K562 (cell line): ENCODE measurements at regions not wholly inside any gene's neighbourhood (a gene's known extent, or its start where the extent isn't known, plus 50 kb on each side); places are given as distances from the start of the nearest gene placed in this dataset.

Source experiments
- ATAC-seq: fragments of 200-7000 bp; cut with Tn5 transposase; 3 replicates; pipeline ENCODE4 v1.9.1; 2020; ENCODE audit warnings: moderate library complexity
- BruUV-seq: library from RNA; stranded (reverse); fragments of 400-500 nt; replicated peaks from 2 replicates; lab custom pipeline; 2021; lab: Mats Ljungman, UMichigan
- CTCF ChIA-PET: fragments of 300-600 bp; formaldehyde crosslinking; extraction: SDS; loops from one replicate; lab custom pipeline; 2021; ENCODE audit warnings: low intra/inter-chr PET ratio; lab: Yijun Ruan, JAX
- POLR2A ChIA-PET: fragments of 300-600, 350-650 bp; sonication (Branson Sonifier 250); formaldehyde crosslinking; extraction: SDS; loops from one replicate; lab custom pipeline; 2021; ENCODE audit warnings: antibody characterized with exemption, inconsistent platforms; lab: Yijun Ruan, JAX
- DNase-seq, 4 experiments: peaks; one replicate each; pipeline versions ENCODE4 v3.0.0 to v3.0.0-alpha.2; 2011 to 2018; ENCODE audit warnings: low spot score in 3 of 4, mixed read lengths in 3 of 4; ENCODE audit errors: extremely low read depth in 1 of 4
- FAIRE-seq: peaks from 2 replicates; lab custom pipeline; 2011; peaks lifted over from hg19 to GRCh38; lab: Jason Lieb, UNC
- H2AFZ ChIP-seq: 2 replicates; pipeline ENCODE4 v1.6.0; 2011; ENCODE audit warnings: low read depth, low read length, control low read depth, inconsistent platforms
- H3K27ac ChIP-seq: fragments of 200-600 bp; 3 replicates; pipeline ENCODE4 v1.8.0; 2011; ENCODE audit warnings: low read depth, mild to moderate bottlenecking, control low read depth, inconsistent platforms, low read length, moderate library complexity, mixed read lengths; ENCODE audit errors: extremely low read depth
- H3K27me3 ChIP-seq, 2 experiments: fragments of 300-600 bp in 1 of 2; 2 replicates in 1 of 2; 3 replicates in 1 of 2; pipeline versions ENCODE4 v1.6.0 to v1.8.0; 2011; ENCODE audit warnings: inconsistent platforms in 2 of 2, low read length in 2 of 2, mild to moderate bottlenecking in 1 of 2, mixed read lengths in 1 of 2, moderate library complexity in 1 of 2; ENCODE audit not compliant: control insufficient read depth in 2 of 2, insufficient read depth in 2 of 2
- H3K36me3 ChIP-seq: fragments of 300-600 bp; 3 replicates; pipeline ENCODE4 v1.8.0; 2011; ENCODE audit warnings: mild to moderate bottlenecking, low read length, inconsistent platforms; ENCODE audit not compliant: control insufficient read depth, insufficient read depth
- H3K4me1 ChIP-seq, 2 experiments: fragments of 200-600 bp in 1 of 2; replicated peaks in 1 of 2; 2 replicates in 1 of 2; 3 replicates in 1 of 2; pipeline versions ENCODE4 v1.5.1 to v1.8.0; 2011; ENCODE audit warnings: inconsistent platforms in 2 of 2, low read length in 2 of 2, mild to moderate bottlenecking in 1 of 2, mixed read lengths in 1 of 2, moderate library complexity in 1 of 2; ENCODE audit not compliant: control insufficient read depth in 2 of 2, insufficient read depth in 2 of 2
- H3K4me2 ChIP-seq: 2 replicates; pipeline ENCODE4 v1.6.1; 2011; ENCODE audit warnings: low read length, control low read depth, inconsistent platforms, mixed read lengths; ENCODE audit not compliant: insufficient read depth
- H3K4me3 ChIP-seq: fragments of 200-600 bp; sonication (generic), shearing (Covaris generic); 2 replicates; pipeline ENCODE4 v1.5.1; 2016; ENCODE audit warnings: control low read depth, inconsistent platforms
- H3K79me2 ChIP-seq: fragments of 200-600 bp; 3 replicates; pipeline ENCODE4 v1.8.0; 2011; ENCODE audit warnings: low read length, inconsistent platforms; ENCODE audit not compliant: control insufficient read depth, insufficient read depth
- H3K9ac ChIP-seq, 2 experiments: 2 replicates each; pipeline versions ENCODE4 v1.6.0 to v1.6.1; 2011; ENCODE audit warnings: low read depth in 2 of 2, low read length in 2 of 2, control low read depth in 1 of 2, inconsistent platforms in 1 of 2, mild to moderate bottlenecking in 1 of 2, mixed read lengths in 1 of 2; ENCODE audit not compliant: insufficient read depth in 1 of 2
- H3K9me1 ChIP-seq: one replicate; pipeline ENCODE4 v1.6.0; 2011; ENCODE audit warnings: inconsistent platforms, mild to moderate bottlenecking, low read length, moderate library complexity; ENCODE audit not compliant: control insufficient read depth, insufficient read depth
- H3K9me3 ChIP-seq: replicated peaks from 2 replicates; pipeline ENCODE4 v1.5.1; 2011; ENCODE audit warnings: low read depth, low read length, inconsistent platforms; ENCODE audit not compliant: control insufficient read depth, insufficient read depth
- H4K20me1 ChIP-seq: replicated peaks from 2 replicates; pipeline ENCODE4 v1.6.1; 2011; ENCODE audit warnings: low read length, inconsistent platforms, mixed read lengths; ENCODE audit not compliant: control insufficient read depth, insufficient read depth
- C11orf30 ChIP-seq: fragments of 450-650 bp; IDR thresholded peaks from 2 replicates; pipeline ENCODE4 v1.6.1; 2016; ENCODE audit warnings: low read depth, mild to moderate bottlenecking
- CHCHD3 ChIP-seq: fragments of 250-450 bp; sonication (Bioruptor Pico); IDR thresholded peaks from 2 replicates; pipeline ENCODE4 v2.1.2; 2022; ENCODE audit warnings: mild to moderate bottlenecking
- E2F8 ChIP-seq: fragments of 450-650 bp; IDR thresholded peaks from 2 replicates; pipeline ENCODE4 v1.7.1; 2018; ENCODE audit warnings: mild to moderate bottlenecking, low read depth; ENCODE audit not compliant: partially characterized antibody
- ELF2 ChIP-seq: fragments of 250-450 bp; sonication (Bioruptor Pico); IDR thresholded peaks from 2 replicates; pipeline ENCODE4 v1.5.0; 2021; ENCODE audit warnings: mild to moderate bottlenecking
- JUN ChIP-seq, 2 experiments: sonication (generic) in 1 of 2; formaldehyde crosslinking in 1 of 2; IDR thresholded peaks; 2 replicates each; pipeline versions ENCODE4 v1.6.1 to v1.8.0; 2012 to 2022; ENCODE audit warnings: borderline replicate concordance in 2 of 2, mild to moderate bottlenecking in 2 of 2, improper control_type of control experiment in 1 of 2, low read depth in 1 of 2, low read length in 1 of 2, missing genetic modification reagents in 1 of 2
- MCM7 ChIP-seq, 2 experiments: fragments of 450-650 bp; IDR thresholded peaks; 2 replicates each; pipeline ENCODE4 v1.6.1; 2016 to 2018
- SLC30A9 ChIP-seq: fragments of 250-450 bp; sonication (Bioruptor Pico); IDR thresholded peaks from 2 replicates; pipeline ENCODE4 v1.8.0; 2022; ENCODE audit warnings: mild to moderate bottlenecking, moderate library complexity
- SRF ChIP-seq, 2 experiments: fragments of 250-450, 450-650 bp in 1 of 2; sonication (Bioruptor Pico) in 1 of 2; sonication (generic) in 1 of 2; formaldehyde crosslinking; IDR thresholded peaks; 2 replicates each; pipeline versions ENCODE4 v1.5.0 to v1.5.1; 2020 to 2022; ENCODE audit warnings: mild to moderate bottlenecking in 1 of 2, missing genetic modification reagents in 1 of 2
- THRB ChIP-seq: fragments of 450-650 bp; formaldehyde crosslinking; conservative IDR thresholded peaks from 2 replicates; pipeline ENCODE4 v1.4.0; 2022; ENCODE audit warnings: mild to moderate bottlenecking, missing genetic modification characterization
- ZNF24 ChIP-seq: fragments of 450-650 bp; IDR thresholded peaks from 2 replicates; pipeline ENCODE4 v1.6.1; 2016
- ZNF282 ChIP-seq: sonication (generic); formaldehyde crosslinking; IDR thresholded peaks from 2 replicates; pipeline ENCODE4 v1.8.1; 2023; ENCODE audit warnings: missing genetic modification reagents
- ZNF398 ChIP-seq: fragments of 250-450 bp; sonication (Bioruptor Pico); IDR thresholded peaks from 2 replicates; pipeline ENCODE4 v1.8.0; 2021; ENCODE audit warnings: moderate library complexity, mild to moderate bottlenecking, inconsistent platforms
- WGBS: fragments of 100-300 bp; shearing (Covaris generic); methylation state at CpG from one replicate; pipeline ENCODE4 v1.1.6; 2016; ENCODE audit warnings: low coverage, mixed read lengths; ENCODE audit not compliant: insufficient coverage; ENCODE audit errors: missing lambda C conversion rate; 5-methylcytosine and 5-hydroxymethylcytosine counted together
- in situ Hi-C: fragments of 300-500 bp; cut with MboI; formaldehyde crosslinking; loops from 4 replicates; pipeline ENCODE4 v1.15.0; 2018; ENCODE audit warnings: inconsistent platforms, mixed read lengths
- intact Hi-C: fragments of 100-400 bp; cut with micrococcal nuclease; formaldehyde crosslinking; loops from 2 replicates; pipeline ENCODE4 v1.14.2; 2022

GRCh38 chr5:173522518-173522917 lies 93.9 kb downstream of the BOD1 start:
- Histone ChIP-seq H3K9me1 (no peaks in the 10 kb centered on the region), H3K79me2 (no peaks in the 10 kb centered on the region), H3K27me3 (peaks cover 7 to 14% of the 10 kb centered on the region in 2 experiments; a peak in 4 of 5 replicates), H2AFZ (no peak overlapping the region), H3K36me3 (no peaks in the 10 kb centered on the region), H3K9me3 (no peaks in the 10 kb centered on the region), H3K27ac (no peak overlapping the region), H3K4me2 (no peak overlapping the region), H3K9ac (no peak overlapping the region), H3K4me1 (no peaks in the 10 kb centered on the region), H4K20me1 (no peaks in the 10 kb centered on the region), H3K4me3 (no peak overlapping the region)
- TF ChIP-seq THRB (CRISPR knock-in tag) (no peak), SRF (CRISPR knock-in tag; IDR thresholded peaks at IDR 0.05) (no peak), ELF2 (no peak), CHCHD3 (CRISPR knock-in tag) (no peak), C11orf30 (no peak), SLC30A9 (CRISPR knock-in tag) (no peak), ZNF282 (CRISPR knock-in tag) (no peak), JUN (IDR thresholded peaks at IDR 0.05; ENCODE audit: borderline replicate concordance, low read depth, low read length) (no peak), JUN (CRISPR knock-in tag; IDR thresholded peaks at IDR 0.05; ENCODE audit: borderline replicate concordance) (no peak), ZNF24 (no peak), MCM7 (IDR thresholded peaks at IDR 0.05) (no peak), E2F8 (no peak), ZNF398 (CRISPR knock-in tag) (no peak)
- no peak for FAIRE-seq
- BruUV-seq: no TSS peak
- DNase-seq: no peak
- ChIA-PET CTCF (no interaction called here), POLR2A (no interaction called here)
- in situ Hi-C loops: no loop called here
- WGBS: 0% methylated on average over 1 of the region's 1 CpG
- ATAC-seq: no peak
- intact Hi-C loops: no loop called here
